Stimulated activated CD8-positive, alpha-beta memory T cell treated with anti-CD3 and anti-CD28 coated beads, Interleukin-15, amount 100 ng/mL, for 1 hour (primary cell): ENCODE measurements at regions not wholly inside any gene's neighbourhood (a gene's known extent, or its start where the extent isn't known, plus 50 kb on each side); places are given as distances from the start of the nearest gene placed in this dataset.

ENCODE experiments used
- DNase-seq: peaks from one replicate; pipeline ENCODE4 v3.0.0-alpha.2; 2020; ENCODE audit warnings: low read depth

DNA sequence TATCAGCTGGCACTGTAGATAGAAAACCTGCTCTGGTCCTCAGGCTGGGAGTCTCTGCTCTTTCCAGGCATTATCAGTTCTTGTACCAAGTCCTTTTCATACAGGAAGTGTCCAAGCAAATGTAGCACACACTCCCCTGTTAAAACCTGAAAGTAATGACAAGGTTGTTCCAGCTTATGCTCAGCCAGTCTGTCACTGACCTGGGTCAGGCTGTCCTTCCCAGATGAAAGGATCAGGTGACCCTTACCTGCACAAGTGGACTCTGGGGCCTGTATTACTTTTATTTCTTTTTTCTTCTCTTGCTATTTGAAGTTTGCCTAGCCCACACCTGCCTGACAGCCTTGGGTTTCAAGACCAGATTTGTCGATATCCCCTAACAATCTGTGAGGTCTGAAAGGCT, 156.3 kb upstream of the SESN3 start:
- no peak for DNase-seq

DNA sequence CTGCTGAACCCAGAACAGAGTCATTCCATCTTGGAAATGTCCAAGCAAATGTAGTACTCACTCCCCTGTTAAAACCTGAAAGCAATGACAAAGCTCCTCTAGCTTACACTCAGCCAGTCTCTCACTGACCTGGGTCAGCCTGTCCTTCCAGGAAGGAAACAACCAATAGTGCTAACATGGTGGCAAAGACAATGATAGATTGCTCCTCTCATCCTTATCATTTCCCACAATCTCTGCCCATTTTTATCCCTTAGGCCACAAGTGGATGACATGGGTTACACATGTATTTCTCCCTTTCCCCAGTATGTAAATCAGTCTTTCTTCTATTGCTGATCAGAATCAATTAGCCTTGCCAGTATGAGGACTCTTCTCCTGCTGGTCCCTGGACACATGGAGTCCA, 154.6 kb upstream of the SESN3 start:
- DNase-seq: no peak

- DNase-seq: no peak
Observed at GRCh38 chr11:95379479-95379878, 148.5 kb upstream of the SESN3 start.

DNA sequence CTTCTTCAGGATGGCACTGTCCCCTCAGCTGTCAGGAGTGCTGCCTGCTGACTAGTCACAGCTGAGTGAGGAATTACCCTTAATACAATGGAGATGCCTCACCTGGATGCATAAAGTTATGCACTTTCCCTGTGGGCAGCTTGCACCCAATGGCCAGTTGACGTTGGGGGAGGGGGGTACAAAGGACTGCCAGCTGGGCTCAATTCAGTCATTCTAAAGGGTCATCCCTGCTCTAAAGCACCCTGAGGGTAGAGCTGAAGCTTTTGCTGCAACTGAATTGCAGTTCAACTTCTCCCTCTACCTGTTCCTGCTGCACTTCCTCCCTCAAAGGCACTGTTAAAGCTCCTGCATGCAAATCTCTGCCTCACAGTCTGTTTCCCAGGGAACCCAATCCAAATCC, 147.8 kb upstream of the SESN3 start:
- DNase-seq: no peak

GRCh38 chr11:95378111-95378510, 147.1 kb upstream of the SESN3 start:
- no peak for DNase-seq

DNA sequence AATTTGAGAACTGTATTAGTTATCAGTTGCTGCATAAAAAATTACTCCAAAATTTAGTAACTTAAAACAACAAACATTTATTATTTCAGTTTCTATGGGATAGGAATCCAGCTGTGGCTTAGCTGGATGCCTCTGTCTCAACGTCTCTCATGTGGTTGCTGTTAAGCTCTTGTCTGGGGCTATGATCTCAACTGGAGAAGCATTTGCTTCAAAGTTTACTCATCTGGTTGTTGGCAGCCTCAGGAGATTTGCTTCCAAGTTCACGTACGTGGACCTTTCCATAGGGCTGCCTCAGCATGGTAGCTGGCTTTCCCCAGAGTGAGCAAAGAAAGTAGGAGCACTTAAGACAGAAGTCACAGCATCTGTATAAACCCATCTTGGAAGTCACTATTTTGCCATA, 144.9 kb upstream of the SESN3 start:
- DNase-seq: no peak

DNA sequence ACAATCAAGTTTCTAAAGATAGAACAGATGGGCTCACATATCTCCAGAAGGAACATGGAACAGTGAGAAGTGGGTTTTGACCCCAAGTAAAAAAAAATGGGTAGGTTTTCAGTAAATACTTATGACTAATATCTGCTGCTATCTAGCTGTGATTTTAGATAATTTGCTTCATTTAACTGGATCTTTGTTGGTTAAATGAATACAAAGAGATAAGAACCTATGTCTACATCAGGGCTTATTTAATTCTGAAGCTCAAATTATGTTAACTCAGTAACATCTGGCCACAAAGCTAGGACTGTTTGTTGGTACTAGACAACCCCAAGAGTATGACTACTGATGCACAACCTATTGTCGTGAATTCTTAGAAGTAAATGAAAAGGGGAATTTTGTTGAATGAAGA, 144.4 kb upstream of the SESN3 start:
- DNase-seq: no peak

GRCh38 chr11:95374105-95374504, 143.1 kb upstream of the SESN3 start:
- DNase-seq: no peak

- no peak for DNase-seq
Observed at GRCh38 chr11:95373241-95373640, 142.2 kb upstream of the SESN3 start.

GRCh38 chr11:95372097-95372656, 141.2 kb upstream of the SESN3 start:
- DNase-seq: no peak

DNA sequence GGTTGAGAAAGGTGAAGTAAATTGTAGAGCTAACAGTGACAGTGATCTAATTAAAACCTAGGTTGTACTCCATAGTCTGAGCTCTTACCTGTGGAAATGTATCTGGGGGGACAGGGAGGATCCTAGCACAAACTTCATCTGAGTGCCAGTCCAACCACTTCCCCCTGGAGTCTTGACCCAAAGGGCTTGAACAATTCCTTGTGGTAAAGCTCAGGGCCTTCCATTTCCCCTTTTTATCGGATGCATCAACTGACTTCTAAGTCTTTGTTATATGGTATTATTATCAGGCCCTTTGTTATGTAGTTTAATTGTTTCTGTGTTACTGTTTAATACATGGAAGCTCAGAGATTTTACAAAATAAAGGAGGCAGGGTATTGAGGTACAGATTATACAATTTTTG, 140.2 kb upstream of the SESN3 start:
- DNase-seq: no peak

DNA sequence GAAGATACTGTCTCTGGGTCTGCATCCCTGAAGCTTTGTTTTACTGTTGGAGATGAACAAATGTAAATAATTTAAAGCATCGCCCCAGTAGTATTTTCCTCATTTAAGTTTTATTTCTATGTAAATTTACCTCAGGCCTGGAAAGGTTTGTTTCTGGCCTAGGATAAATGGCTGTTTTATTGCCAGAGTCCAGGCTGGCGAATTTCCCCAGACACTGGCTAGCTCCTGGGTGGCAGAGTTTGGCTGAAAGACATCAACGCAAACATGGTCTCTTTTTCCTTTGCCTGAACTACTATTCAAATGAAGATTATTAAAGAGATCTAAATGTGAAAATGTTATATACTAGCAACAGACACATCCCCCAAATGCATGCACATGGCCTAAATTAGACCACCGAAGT, 136.7 kb upstream of the SESN3 start:
- no peak for DNase-seq

- no peak for DNase-seq
Observed at GRCh38 chr11:95365348-95365747, 134.3 kb upstream of the SESN3 start.

GRCh38 chr11:95364324-95365295, 133.6 kb upstream of the SESN3 start:
- DNase-seq: no peak

DNA sequence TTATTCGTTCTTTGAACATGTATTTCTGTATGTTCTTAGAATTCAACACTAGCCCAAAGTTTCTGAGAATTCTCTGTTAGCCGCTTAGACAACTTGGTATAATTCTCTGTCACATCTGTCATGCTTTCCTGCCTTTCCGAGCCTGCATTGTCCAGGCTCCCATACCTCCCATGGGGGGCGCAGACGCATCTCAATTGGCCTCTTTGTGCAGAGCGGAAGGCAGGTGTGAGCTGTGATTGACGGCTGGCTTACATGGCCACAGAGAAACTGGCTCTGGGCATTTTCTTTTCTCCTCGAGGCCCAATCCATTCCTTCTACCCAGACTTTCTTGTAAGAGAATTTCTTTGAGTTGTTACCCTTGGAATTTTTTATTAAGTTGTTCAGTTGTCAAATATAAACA, 132.7 kb upstream of the SESN3 start:
- no peak for DNase-seq

- no peak for DNase-seq
Observed at GRCh38 chr11:95363164-95363563, 132.2 kb upstream of the SESN3 start.

DNA sequence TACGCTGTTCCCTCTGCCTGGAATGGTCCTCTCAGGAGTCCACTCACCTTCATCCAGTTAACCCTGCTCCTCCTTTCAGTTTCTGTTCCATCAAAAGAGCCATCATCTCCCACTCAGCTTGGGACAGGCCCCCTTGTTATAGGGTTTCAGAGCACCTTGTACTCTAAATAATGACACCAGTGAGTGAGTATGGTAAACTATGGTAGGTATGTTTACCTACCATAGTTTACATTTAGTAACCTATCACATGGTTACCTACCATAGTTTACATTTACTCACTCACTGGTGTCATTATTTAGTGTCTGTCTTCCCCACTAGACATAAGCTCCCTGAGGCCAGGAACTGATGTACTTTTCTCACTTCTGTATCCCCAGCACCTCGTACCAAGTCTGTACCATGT, 130.2 kb upstream of the SESN3 start:
- DNase-seq: no peak

GRCh38 chr11:95360377-95361075, 129.5 kb upstream of the SESN3 start:
- no peak for DNase-seq

DNA sequence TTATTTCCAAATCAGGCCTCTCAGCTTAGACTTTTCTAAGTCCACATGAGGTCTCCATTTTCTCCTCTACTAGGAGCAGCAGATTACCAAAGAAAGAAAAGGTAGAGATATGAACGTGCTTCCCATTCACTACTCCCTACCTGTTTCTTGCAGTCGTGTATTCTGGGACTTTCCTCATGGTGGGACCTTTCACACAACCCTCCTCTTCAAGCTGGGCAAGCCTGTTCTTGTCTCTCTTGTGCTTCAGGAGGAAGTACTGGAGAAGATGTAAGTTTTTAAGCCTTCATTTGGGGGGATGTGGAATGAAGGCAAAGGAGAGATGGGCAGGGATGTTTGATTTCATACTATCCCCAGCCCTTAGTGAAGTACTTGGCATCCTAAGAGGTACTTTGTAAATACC, 128.8 kb upstream of the SESN3 start:
- DNase-seq: no peak

DNA sequence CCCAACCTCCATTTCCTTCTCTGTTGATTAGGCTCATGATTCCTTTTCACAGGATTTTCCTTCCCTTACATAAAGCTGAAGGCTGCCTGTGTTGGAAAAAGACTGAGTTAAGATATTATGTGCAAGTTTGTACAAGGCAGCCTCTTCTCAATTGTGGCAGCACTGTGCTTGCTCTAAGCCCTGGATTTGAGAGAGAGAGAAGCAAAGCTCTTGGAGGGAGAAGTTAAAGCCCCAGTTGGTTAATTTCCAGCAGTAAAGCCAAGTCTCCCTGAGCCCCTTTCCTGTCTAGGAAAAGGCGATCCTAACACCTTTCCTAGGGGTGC, 128.3 kb upstream of the SESN3 start:
- no peak for DNase-seq

- DNase-seq: no peak
Observed at GRCh38 chr11:95358511-95359340, 127.7 kb upstream of the SESN3 start.

GRCh38 chr11:95354304-95354703, 123.3 kb upstream of the SESN3 start:
- DNase-seq: no peak
